H1 (cell line): ENCODE measurements at regions not wholly inside any gene's neighbourhood (a gene's known extent, or its start where the extent isn't known, plus 50 kb on each side); places are given as distances from the start of the nearest gene placed in this dataset.

Experiments
- CTCF ChIA-PET: fragments of 300-600 bp; sonication (Branson Sonifier 250); formaldehyde crosslinking; loops from one replicate; lab custom pipeline; 2021; ENCODE audit not compliant: partially characterized antibody; lab: Charles Lee
- POLR2A ChIA-PET: fragments of 300-600 bp; sonication (Branson Sonifier 250); formaldehyde crosslinking; loops from one replicate; lab custom pipeline; 2021; ENCODE audit warnings: inconsistent platforms; ENCODE audit not compliant: partially characterized antibody; lab: Charles Lee
- DNase-seq, 2 experiments: peaks; one replicate each; pipeline versions ENCODE4 v3.0.0 to v3.0.0-alpha.2; 2010 to 2022; ENCODE audit warnings: low spot score in 2 of 2, low read depth in 1 of 2, mixed read lengths in 1 of 2
- FAIRE-seq: peaks from 2 replicates; lab custom pipeline; 2011; peaks lifted over from hg19 to GRCh38; lab: Jason Lieb, UNC
- H2AFZ ChIP-seq: 2 replicates; pipeline ENCODE4 v1.8.1; 2012; ENCODE audit warnings: low read length, inconsistent platforms
- H2AK5ac ChIP-seq: 2 replicates; pipeline ENCODE4 v1.6.1; 2013; ENCODE audit warnings: low read depth, low read length
- H2BK120ac ChIP-seq: replicated peaks from 2 replicates; pipeline ENCODE3; 2013; ENCODE audit warnings: low read depth, low read length, inconsistent platforms
- H2BK12ac ChIP-seq: 2 replicates; pipeline ENCODE4 v1.6.1; 2013; ENCODE audit warnings: low read depth, low read length
- H2BK15ac ChIP-seq: 2 replicates; pipeline ENCODE4 v1.6.1; 2013; ENCODE audit warnings: low read length
- H2BK20ac ChIP-seq: 2 replicates; pipeline ENCODE4 v1.6.1; 2013; ENCODE audit warnings: low read length
- H2BK5ac ChIP-seq: 2 replicates; pipeline ENCODE4 v1.6.1; 2013; ENCODE audit warnings: low read depth, low read length
- H3K14ac ChIP-seq: 2 replicates; pipeline ENCODE4 v1.6.1; 2013; ENCODE audit warnings: inconsistent platforms; ENCODE audit not compliant: insufficient read length
- H3K18ac ChIP-seq: 2 replicates; pipeline ENCODE4 v1.6.1; 2013; ENCODE audit warnings: low read length; ENCODE audit errors: extremely low read depth
- H3K23ac ChIP-seq: 2 replicates; pipeline ENCODE4 v1.6.1; 2013; ENCODE audit warnings: inconsistent platforms; ENCODE audit not compliant: insufficient read length
- H3K23me2 ChIP-seq: 2 replicates; pipeline ENCODE4 v1.6.1; 2013; ENCODE audit warnings: low read depth, low read length
- H3K27ac ChIP-seq: 2 replicates; pipeline ENCODE4 v1.6.1; 2011; ENCODE audit warnings: low read depth, low read length, inconsistent platforms
- H3K27me3 ChIP-seq, 4 experiments: replicated peaks in 1 of 4; 1 replicate in 1 of 4; 2 replicates in 3 of 4; pipeline versions ENCODE4 v1.6.1 to v1.8.1; 2011 to 2013; ENCODE audit warnings: low read length in 3 of 4, mild to moderate bottlenecking in 3 of 4, inconsistent platforms in 2 of 4, mixed read lengths in 2 of 4, moderate library complexity in 1 of 4; ENCODE audit not compliant: control insufficient read depth in 3 of 4, insufficient read depth in 3 of 4; ENCODE audit errors: extremely low read depth in 1 of 4
- H3K36me3 ChIP-seq, 4 experiments: 2 replicates each; pipeline versions ENCODE4 v1.6.1 to v1.8.1; 2011 to 2013; ENCODE audit warnings: mild to moderate bottlenecking in 4 of 4, low read length in 3 of 4, moderate library complexity in 2 of 4, control low read depth in 1 of 4, inconsistent platforms in 1 of 4; ENCODE audit not compliant: insufficient read depth in 4 of 4, control insufficient read depth in 2 of 4
- H3K4ac ChIP-seq: replicated peaks from 2 replicates; pipeline ENCODE3; 2013; ENCODE audit warnings: low read length, low read depth, mixed read lengths, inconsistent platforms; ENCODE audit not compliant: insufficient read length
- H3K4me1 ChIP-seq, 4 experiments: replicated peaks in 1 of 4; 1 replicate in 1 of 4; 2 replicates in 3 of 4; pipeline versions ENCODE4 v1.6.1 to v1.8.1; 2011 to 2013; ENCODE audit warnings: low read length in 3 of 4, inconsistent platforms in 2 of 4, mixed read lengths in 1 of 4; ENCODE audit not compliant: insufficient read depth in 4 of 4, control insufficient read depth in 3 of 4
- H3K4me2 ChIP-seq, 2 experiments: 2 replicates each; pipeline versions ENCODE4 v1.6.1 to v1.8.1; 2011 to 2013; ENCODE audit warnings: low read depth in 2 of 2, low read length in 2 of 2, control low read depth in 1 of 2, inconsistent platforms in 1 of 2, mild to moderate bottlenecking in 1 of 2; ENCODE audit not compliant: insufficient read depth in 1 of 2
- H3K4me3 ChIP-seq, 4 experiments: fragments of 200-600, 300-600 bp in 1 of 4; sonication (generic), shearing (Covaris generic), sonication (Bioruptor Twin) in 1 of 4; 2 replicates each; pipeline versions ENCODE4 v1.5.1 to v1.8.1; 2011 to 2016; ENCODE audit warnings: low read length in 4 of 4, low read depth in 3 of 4, control low read depth in 2 of 4, inconsistent platforms in 2 of 4, mild to moderate bottlenecking in 2 of 4, mixed read lengths in 1 of 4, moderate library complexity in 1 of 4; ENCODE audit not compliant: insufficient read depth in 2 of 4; ENCODE audit errors: extremely low read depth in 1 of 4
- H3K56ac ChIP-seq: replicated peaks from 2 replicates; pipeline ENCODE3; 2013; ENCODE audit warnings: low read depth, mild to moderate bottlenecking, mixed read lengths, low read length, inconsistent platforms; ENCODE audit not compliant: insufficient read length
- H3K79me1 ChIP-seq: 2 replicates; pipeline ENCODE4 v1.6.1; 2013; ENCODE audit warnings: low read depth, low read length, control low read depth
- H3K79me2 ChIP-seq, 2 experiments: 2 replicates each; pipeline versions ENCODE4 v1.6.1 to v1.8.1; 2012 to 2013; ENCODE audit warnings: low read length in 2 of 2, mild to moderate bottlenecking in 2 of 2, inconsistent platforms in 1 of 2; ENCODE audit not compliant: insufficient read depth in 2 of 2, control insufficient read depth in 1 of 2
- H3K9ac ChIP-seq, 4 experiments: replicated peaks in 1 of 4; 1 replicate in 1 of 4; 2 replicates in 3 of 4; pipeline versions ENCODE4 v1.6.1 to v1.8.1; 2011 to 2013; ENCODE audit warnings: low read depth in 3 of 4, low read length in 3 of 4, control low read depth in 2 of 4, mild to moderate bottlenecking in 2 of 4, moderate library complexity in 2 of 4, inconsistent platforms in 1 of 4; ENCODE audit errors: extremely low read depth in 1 of 4
- H3K9me3 ChIP-seq, 2 experiments: 2 replicates each; pipeline versions ENCODE4 v1.6.1 to v1.8.1; 2012 to 2013; ENCODE audit warnings: mild to moderate bottlenecking in 2 of 2, moderate library complexity in 2 of 2, control low read depth in 1 of 2, inconsistent platforms in 1 of 2, low read depth in 1 of 2, low read length in 1 of 2, mixed read lengths in 1 of 2; ENCODE audit not compliant: insufficient read depth in 2 of 2
- H4K20me1 ChIP-seq, 2 experiments: replicated peaks in 1 of 2; 2 replicates each; pipeline versions ENCODE3 to v1.8.1; 2011 to 2013; ENCODE audit warnings: inconsistent platforms in 2 of 2, low read length in 2 of 2, mild to moderate bottlenecking in 1 of 2; ENCODE audit not compliant: insufficient read depth in 2 of 2, control insufficient read depth in 1 of 2
- H4K5ac ChIP-seq: 2 replicates; pipeline ENCODE4 v1.6.1; 2013; ENCODE audit warnings: low read length, low read depth, mixed read lengths, inconsistent platforms; ENCODE audit not compliant: insufficient read length
- H4K8ac ChIP-seq: 2 replicates; pipeline ENCODE4 v1.8.0; 2013; ENCODE audit warnings: mild to moderate bottlenecking, moderate library complexity, low read length, inconsistent platforms; ENCODE audit not compliant: insufficient read depth; ENCODE audit errors: extremely low read depth
- H4K91ac ChIP-seq: replicated peaks from 2 replicates; pipeline ENCODE3; 2013; ENCODE audit warnings: low read length, mixed read lengths, inconsistent platforms; ENCODE audit not compliant: insufficient read length
- ASH2L ChIP-seq: fragments of 200-600, 300-600 bp; sonication (generic); IDR thresholded peaks from one replicate; pipeline ENCODE4 v1.7.1; 2017; ENCODE audit warnings: low read length
- EGR1 ChIP-seq: IDR thresholded peaks from 2 replicates; pipeline ENCODE4 v1.6.1; 2011; ENCODE audit warnings: low read depth, low read length, borderline replicate concordance
- NRF1 ChIP-seq: IDR thresholded peaks from 2 replicates; pipeline ENCODE4 v1.6.1; 2011; ENCODE audit warnings: mild to moderate bottlenecking, low read depth, low read length, improper control_type of control experiment
- TCF12 ChIP-seq: IDR thresholded peaks from 2 replicates; pipeline ENCODE4 v1.6.1; 2011; ENCODE audit warnings: low read depth, mild to moderate bottlenecking, low read length
- WGBS, 2 experiments: shearing (Covaris generic) in 1 of 2; methylation state at CpG; one replicate each; pipeline versions ENCODE4 v1.1.6 to v1.1.7; 2013 to 2015; ENCODE audit warnings: low lambda C conversion rate in 2 of 2, mixed read lengths in 2 of 2, inconsistent platforms in 1 of 2, low coverage in 1 of 2, missing lambda C conversion rate in 1 of 2; ENCODE audit not compliant: insufficient replicate concordance in 2 of 2, insufficient coverage in 1 of 2, insufficient read length in 1 of 2; ENCODE audit errors: extremely low coverage in 1 of 2, missing lambda C conversion rate in 1 of 2; 5-methylcytosine and 5-hydroxymethylcytosine counted together

DNA sequence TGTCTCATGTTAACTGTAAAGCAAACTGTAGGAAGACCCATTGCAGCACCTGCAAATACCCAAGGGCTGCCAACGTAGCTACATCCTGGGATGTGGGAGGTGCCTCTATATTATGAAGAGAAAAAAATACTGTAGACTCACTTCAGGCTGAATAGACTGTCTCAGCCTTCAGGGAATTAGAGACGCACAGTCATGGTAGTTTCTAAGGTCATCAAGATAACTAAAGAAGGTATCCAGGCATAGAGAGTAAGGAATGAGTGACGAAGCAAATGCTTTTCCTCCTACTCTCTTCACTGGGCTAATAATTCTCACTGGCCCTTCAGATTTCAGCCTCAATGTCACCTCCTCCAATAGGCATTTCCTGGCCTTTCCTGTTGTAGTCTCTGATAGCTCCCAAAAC, 121.6 kb upstream of the ECI2 start:
- Histone ChIP-seq H3K56ac (no peak overlapping the region), H3K4me1 (no peaks in the 10 kb centered on the region), H2BK120ac (no peak overlapping the region), H2BK15ac (no peak overlapping the region), H4K20me1 (no peaks in the 10 kb centered on the region), H3K9me3 (no peaks in the 10 kb centered on the region), H3K4me2 (no peak overlapping the region), H2BK5ac (no peak overlapping the region), H2BK20ac (no peak overlapping the region), H4K91ac (no peak overlapping the region), H3K79me2 (no peaks in the 10 kb centered on the region), H3K27me3 (no peaks in the 10 kb centered on the region), H4K5ac (no peak overlapping the region), H3K36me3 (no peaks in the 10 kb centered on the region), H2BK12ac (no peak overlapping the region), H3K4ac (no peak overlapping the region), H3K27ac (no peak overlapping the region), H3K9ac (no peak overlapping the region), H3K23me2 (no peaks in the 10 kb centered on the region), H3K23ac (no peak overlapping the region), H2AK5ac (no peak overlapping the region), H3K79me1 (no peaks in the 10 kb centered on the region), H3K18ac (no peak overlapping the region), H3K14ac (no peak overlapping the region), H2AFZ (no peak overlapping the region), H3K4me3 (no peak overlapping the region), H4K8ac (no peak overlapping the region)
- no peak for DNase-seq
- POLR2A ChIA-PET, result no interaction called here
- TF ChIP-seq NRF1 (no peak), ASH2L (no peak), TCF12 (no peak), EGR1 (no peak)
- CTCF ChIA-PET, result no interaction called here
- WGBS, 2 experiments, result 86% methylated on average over 3 of the region's 3 CpGs; no CpG with 5 or more reads in 1 of the 2 experiments
- no peak for FAIRE-seq
